ENCODE measurements at regions not wholly inside any gene's neighbourhood (a gene's known extent, or its start where the extent isn't known, plus 50 kb on each side); places are given as distances from the start of the nearest gene placed in this dataset.
A peak's percentile ranks its signal among the peaks of the same experiment; 100 is the strongest.

DNA sequence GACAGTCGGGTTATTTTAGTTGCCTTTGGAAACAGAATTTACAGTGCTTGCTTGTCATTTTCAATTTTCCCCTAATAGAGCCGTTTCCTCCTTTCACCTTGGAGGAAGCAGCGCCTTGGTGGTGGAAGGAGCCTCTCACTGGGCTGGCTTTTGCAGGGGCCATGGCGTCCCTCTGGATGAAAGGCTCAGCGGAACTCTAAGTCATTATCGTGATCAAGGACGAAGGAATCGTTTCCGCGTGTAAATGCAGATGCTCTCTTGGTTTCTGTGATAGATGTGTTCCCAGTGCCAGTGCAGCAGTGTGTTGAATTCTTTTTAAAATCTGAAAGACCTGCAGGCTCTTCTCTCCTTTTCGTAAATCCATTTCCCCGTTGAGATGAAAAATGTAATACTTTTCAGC, 126.2 kb upstream of the LMO4 start:
- DNase-seq, result no peak
- Histone ChIP-seq H4K5ac (ENCODE audit: insufficient read length, low read depth, low read length) (no peak overlapping the region), H2BK5ac (ENCODE audit: insufficient read length, low read length) (no peak overlapping the region), H3K27me3 (ENCODE audit: insufficient read depth, low read length) (no peaks in the 10 kb centered on the region), H3K23me2 (ENCODE audit: insufficient read length, low read depth, low read length, poor library complexity, severe bottlenecking) (no peaks in the 10 kb centered on the region), H4K20me1 (ENCODE audit: control insufficient read depth, insufficient read depth, insufficient read length) (no peaks in the 10 kb centered on the region), H3K18ac (ENCODE audit: insufficient read length, low read depth, low read length) (no peak overlapping the region), H4K8ac (replicated peaks; ENCODE audit: insufficient read length, low read depth, low read length) (no peak overlapping the region), H3K79me2 (ENCODE audit: insufficient read depth, low read length) (no peaks in the 10 kb centered on the region), H2AFZ (ENCODE audit: low read length) (no peak overlapping the region), H2BK12ac (ENCODE audit: insufficient read length, low read depth, low read length) (no peak overlapping the region), H2BK120ac (ENCODE audit: low read depth, low read length, poor library complexity, severe bottlenecking) (no peak overlapping the region), H3K4me1 (ENCODE audit: insufficient read depth, low read length) (peaks cover 9% of the 10 kb centered on the region; the same call in 1 of the 2 replicates), H3K23ac (ENCODE audit: insufficient read length, low read depth, low read length) (no peak overlapping the region), H2AK5ac (ENCODE audit: insufficient read length, low read length) (no peak overlapping the region), H2BK15ac (ENCODE audit: low read depth, low read length) (no peak overlapping the region), H4K91ac (ENCODE audit: insufficient read length, low read depth, low read length) (no peak overlapping the region), H3K14ac (ENCODE audit: insufficient read depth, low read length) (no peak overlapping the region), H3K27ac (ENCODE audit: insufficient read length, low read depth, low read length) (no peak overlapping the region), H3T11ph (ENCODE audit: low read length) (no peak overlapping the region), H3K79me1 (ENCODE audit: insufficient read depth, low read depth, low read length, poor library complexity, severe bottlenecking) (no peaks in the 10 kb centered on the region), H3K56ac (ENCODE audit: insufficient read length, low read depth, low read length) (no peak overlapping the region), H3K9ac (ENCODE audit: extremely low read depth, insufficient read length, low read length) (no peak overlapping the region), H2BK20ac (ENCODE audit: low read depth, low read length, poor library complexity, severe bottlenecking) (no peak overlapping the region), H3K4ac (ENCODE audit: low read depth, low read length) (no peak overlapping the region), H3K9me3 (ENCODE audit: control insufficient read depth, low read depth, low read length) (no peaks in the 10 kb centered on the region), H3K4me2 (ENCODE audit: insufficient read depth, insufficient read length, low read length) (no peak overlapping the region)
- Mint-ChIP-seq H3K4me3 (no peak overlapping the region), H3K27me3 (ENCODE audit: low read depth) (no peaks in the 10 kb centered on the region), H3K27ac (peak overlapping the region in 2 of 3 experiments; percentile 9 to 30; a peak in 2 of 7 replicates), H3K4me1 (peaks cover 30 to 32% of the 10 kb centered on the region in 2 experiments), H3K9me3 (no peaks in the 10 kb centered on the region; a peak in 1 of 5 replicates), H3K36me3 (ENCODE audit: insufficient read depth in 1 of 3, low read depth in 3 of 3) (no peaks in the 10 kb centered on the region)
- TF ChIP-seq, protein P1, sequence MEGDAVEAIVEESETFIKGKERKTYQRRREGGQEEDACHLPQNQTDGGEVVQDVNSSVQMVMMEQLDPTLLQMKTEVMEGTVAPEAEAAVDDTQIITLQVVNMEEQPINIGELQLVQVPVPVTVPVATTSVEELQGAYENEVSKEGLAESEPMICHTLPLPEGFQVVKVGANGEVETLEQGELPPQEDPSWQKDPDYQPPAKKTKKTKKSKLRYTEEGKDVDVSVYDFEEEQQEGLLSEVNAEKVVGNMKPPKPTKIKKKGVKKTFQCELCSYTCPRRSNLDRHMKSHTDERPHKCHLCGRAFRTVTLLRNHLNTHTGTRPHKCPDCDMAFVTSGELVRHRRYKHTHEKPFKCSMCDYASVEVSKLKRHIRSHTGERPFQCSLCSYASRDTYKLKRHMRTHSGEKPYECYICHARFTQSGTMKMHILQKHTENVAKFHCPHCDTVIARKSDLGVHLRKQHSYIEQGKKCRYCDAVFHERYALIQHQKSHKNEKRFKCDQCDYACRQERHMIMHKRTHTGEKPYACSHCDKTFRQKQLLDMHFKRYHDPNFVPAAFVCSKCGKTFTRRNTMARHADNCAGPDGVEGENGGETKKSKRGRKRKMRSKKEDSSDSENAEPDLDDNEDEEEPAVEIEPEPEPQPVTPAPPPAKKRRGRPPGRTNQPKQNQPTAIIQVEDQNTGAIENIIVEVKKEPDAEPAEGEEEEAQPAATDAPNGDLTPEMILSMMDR (conservative IDR thresholded peaks at IDR 0.05), result no peak
- no CpG with 5 or more reads among the region's 12 CpGs for WGBS (ENCODE audit: extremely low coverage, insufficient read length, low lambda C conversion rate)
